NCI-H446 (cell line): ENCODE measurements at regions not wholly inside any gene's neighbourhood (a gene's known extent, or its start where the extent isn't known, plus 50 kb on each side); places are given as distances from the start of the nearest gene placed in this dataset.
"Not testable (repeated sequence)": the region's sequence is repeated elsewhere in the genome, so short reads cannot be mapped to it uniquely, and the experiment has no call there.

Experiments
- DNase-seq, 2 experiments: peaks; one replicate each; lab custom pipeline; 2025; lab: John Stamatoyannopoulos, UW

DNA sequence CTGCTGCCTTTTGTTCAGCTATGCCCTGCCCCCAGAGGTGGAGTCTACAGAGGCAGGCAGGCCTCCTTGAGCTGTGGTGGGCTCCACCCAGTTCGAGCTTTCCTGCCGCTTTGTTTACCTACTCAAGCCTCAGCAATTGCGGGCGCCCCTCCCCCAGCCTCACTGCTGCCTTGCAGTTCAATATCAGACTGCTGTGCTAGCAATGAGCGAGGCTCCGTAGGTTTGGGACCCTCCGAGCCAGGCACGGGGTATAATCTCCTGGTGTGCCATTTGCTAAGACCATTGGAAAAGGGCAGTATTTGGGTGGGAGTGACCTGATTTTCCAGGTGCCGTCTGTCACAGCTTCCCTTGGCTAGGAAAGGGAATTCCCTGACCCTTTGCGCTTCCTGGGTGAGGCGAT lies 51.9 kb downstream of the DIPK2A start:
- not testable (repeated sequence) for DNase-seq

GRCh38 chr3:144028798-144029411 lies 57.3 kb downstream of the DIPK2A start:
- no peak for DNase-seq

- DNase-seq, result no peak
Observed at GRCh38 chr3:144029769-144030168, 58.1 kb downstream of the DIPK2A start.

DNA sequence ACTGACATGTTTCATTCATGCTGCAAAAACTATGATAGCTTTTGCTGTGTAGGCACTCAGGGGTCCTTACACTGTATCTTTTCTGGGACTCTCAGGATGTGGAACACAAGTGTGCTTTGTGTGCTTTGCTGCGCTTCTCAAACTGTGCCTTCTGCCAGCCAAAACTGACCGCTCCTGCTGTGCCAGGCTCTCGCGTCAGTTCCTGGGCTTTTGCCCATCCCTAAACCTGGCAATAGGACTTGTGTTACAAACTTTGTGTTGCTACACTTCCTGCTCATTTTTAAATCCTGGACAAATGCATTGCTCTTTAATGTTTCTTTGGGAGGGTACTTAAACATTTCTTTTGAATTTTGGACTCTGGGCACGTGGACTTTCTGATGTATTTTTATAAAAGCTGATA lies 60.3 kb downstream of the DIPK2A start:
- DNase-seq, result peak; percentile 82 to 90

GRCh38 chr3:144032531-144033239 lies 61.1 kb downstream of the DIPK2A start:
- no peak for DNase-seq

- no peak for DNase-seq
Observed at GRCh38 chr3:144033240-144033589, 61.6 kb downstream of the DIPK2A start.

DNA sequence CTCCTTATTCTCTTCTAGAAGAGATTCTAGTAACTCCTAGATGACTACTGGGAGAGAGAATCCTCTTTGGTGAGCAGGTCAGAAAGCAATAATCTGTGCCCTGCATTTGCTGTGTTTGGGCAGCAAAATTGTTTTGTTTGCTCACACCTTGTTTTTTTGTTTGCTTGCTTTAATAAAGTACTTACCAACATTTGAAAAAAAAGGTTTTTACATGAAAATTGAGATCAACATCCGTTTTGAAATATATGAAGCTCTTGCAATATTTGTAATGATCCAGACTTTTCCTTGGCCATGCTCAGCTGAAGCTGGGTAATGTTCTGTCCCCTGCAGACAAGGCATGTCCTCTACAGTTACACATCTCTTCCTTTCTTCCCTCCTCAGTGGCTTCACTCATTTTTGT lies 62.2 kb downstream of the DIPK2A start:
- DNase-seq, result no peak

DNA sequence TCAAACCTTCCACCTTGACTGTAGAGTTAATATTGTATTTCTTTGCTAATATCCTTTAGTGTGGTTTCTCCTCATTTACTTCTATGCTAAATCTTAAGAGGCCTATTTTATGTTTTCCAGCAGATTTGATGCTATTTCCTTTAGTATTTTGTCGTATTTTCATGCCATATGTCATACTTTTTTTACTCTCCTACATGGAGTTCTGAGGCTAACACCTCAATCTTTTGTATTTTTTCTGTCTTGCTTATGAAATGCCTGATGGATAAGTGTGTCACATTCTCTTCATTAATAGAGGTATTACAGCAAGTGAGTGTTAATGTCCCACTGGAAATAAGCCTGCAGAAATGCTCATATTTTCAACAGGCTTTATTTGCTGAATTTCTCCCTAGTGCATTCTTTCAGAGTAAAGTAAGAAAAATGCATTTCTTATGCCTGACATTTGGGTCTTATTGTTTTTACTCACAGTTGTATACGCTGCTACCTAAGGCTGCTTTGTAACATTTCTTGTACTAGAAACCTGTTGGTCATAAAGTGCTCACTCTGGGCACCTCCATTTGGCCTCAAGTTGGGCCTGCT lies 63.2 kb downstream of the DIPK2A start:
- no peak for DNase-seq

DNA sequence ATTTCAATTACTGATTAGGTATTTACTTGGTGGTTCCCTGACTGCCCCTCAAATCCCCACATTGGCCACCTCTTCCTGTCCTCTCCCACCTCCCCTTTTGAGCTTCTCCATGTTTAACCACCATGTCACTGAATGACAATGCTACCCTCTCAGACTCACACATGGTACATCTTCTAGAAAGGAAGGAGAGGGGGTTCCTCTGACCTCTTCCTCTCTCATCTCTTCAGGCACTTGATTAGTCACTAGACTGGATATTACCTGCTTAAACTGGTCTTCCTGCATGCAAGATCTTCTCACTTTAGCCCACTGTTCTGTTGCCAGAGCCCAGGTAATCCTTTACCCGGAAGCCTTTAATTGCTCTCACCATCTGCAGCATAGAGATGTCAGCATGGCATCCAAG lies 64.9 kb downstream of the DIPK2A start:
- DNase-seq, result no peak

DNA sequence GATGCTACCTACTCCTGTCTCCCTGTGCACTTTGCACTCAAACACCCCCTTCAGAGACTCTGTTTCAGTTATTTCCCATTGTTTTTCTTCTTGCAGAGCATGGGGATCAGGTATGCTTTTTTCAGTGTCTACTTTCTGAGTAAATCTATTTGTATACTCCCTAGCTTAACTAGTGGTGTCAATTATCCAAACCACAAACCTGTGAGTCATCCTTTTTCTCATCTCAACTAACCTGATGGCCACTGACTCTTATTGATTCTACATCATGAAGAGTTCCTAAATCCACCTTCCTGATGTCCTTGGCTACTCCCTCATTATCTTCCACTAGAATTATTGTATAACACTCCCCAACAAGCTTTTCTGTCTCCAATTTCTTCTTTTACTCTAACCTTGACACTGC lies 68.0 kb downstream of the DIPK2A start:
- no peak for DNase-seq

GRCh38 chr3:144041960-144042556 lies 70.4 kb downstream of the DIPK2A start:
- no peak for DNase-seq

- no peak for DNase-seq
Observed at GRCh38 chr3:144045766-144046165, 74.1 kb downstream of the DIPK2A start.

GRCh38 chr3:144049374-144049773 lies 77.8 kb downstream of the DIPK2A start:
- no peak for DNase-seq

- no peak for DNase-seq
Observed at GRCh38 chr3:144051211-144051610, 79.6 kb downstream of the DIPK2A start.

- DNase-seq, result no peak
Observed at GRCh38 chr3:144052275-144052674, 80.7 kb downstream of the DIPK2A start.

DNA sequence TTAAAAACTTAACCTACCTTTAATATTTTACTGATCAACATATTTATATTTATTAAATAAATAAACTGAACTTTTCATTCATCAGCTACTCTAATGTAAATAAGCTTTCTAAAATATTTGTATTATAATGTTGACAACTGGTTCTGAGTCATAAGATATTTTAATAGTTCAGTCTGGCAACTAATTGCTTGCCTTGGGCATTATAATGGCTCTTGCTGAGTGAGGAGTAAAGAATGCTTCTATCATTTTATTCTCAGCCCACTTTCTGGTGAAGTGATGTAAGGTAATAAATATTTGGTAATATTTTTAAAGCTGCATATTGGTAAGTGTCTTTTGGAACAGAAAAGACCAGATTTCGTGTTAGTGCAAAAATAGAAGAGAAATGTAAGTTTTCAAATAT lies 81.5 kb downstream of the DIPK2A start:
- peak in 1 of 2 experiments; percentile 57 for DNase-seq

- DNase-seq, result no peak
Observed at GRCh38 chr3:144054766-144055165, 83.1 kb downstream of the DIPK2A start.

DNA sequence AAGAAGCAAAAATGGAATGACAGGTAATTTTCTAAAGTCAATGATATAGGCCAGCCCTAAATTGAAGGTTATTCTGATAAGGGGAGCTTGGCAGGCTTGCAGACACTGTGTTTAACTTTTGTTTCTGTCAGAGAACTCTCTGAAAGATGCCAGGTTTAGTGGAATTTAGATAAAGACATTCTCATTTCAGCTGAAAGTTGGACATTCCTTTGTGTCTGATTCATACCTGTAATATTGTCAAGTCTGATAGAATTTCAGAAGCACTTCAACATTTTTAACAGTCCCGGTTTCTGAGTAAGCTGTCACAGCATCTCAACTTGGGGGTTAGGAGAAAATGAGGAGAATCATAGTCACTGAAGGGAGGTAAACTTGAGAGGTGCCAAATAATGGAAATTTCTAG lies 84.0 kb downstream of the DIPK2A start:
- DNase-seq, result no peak

- no peak for DNase-seq
Observed at GRCh38 chr3:144058713-144059112, 87.1 kb downstream of the DIPK2A start.

- no peak for DNase-seq
Observed at GRCh38 chr3:144059481-144059880, 87.9 kb downstream of the DIPK2A start.

GRCh38 chr3:144060881-144061280 lies 89.3 kb downstream of the DIPK2A start:
- DNase-seq, result no peak

DNA sequence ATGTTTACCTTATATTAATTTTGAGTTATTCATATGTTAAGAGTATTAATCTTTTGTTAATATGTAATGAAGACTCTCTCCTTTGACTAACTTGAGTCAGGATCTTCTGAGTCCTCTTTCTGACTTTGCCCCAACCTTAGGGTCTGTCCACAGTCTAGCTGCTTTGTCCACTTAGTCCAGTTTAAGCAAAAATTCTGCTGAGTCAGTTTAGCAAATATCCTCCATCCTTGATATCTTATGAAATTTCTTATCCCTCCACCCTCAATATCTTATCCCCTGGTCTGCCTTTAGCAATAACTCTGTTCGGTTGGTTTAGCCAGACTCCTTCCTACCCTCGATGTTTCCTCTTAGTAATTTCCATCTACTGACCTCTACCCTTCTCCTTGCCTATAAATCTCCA lies 91.7 kb downstream of the DIPK2A start:
- DNase-seq, result no peak

GRCh38 chr3:144067059-144067458 lies 95.4 kb downstream of the DIPK2A start:
- DNase-seq, result no peak
